ENCODE measurements at regions not wholly inside any gene's neighbourhood (a gene's known extent, or its start where the extent isn't known, plus 50 kb on each side); places are given as distances from the start of the nearest gene placed in this dataset.

- no peak for TF ChIP-seq CTCF (IDR thresholded peaks at IDR 0.05; ENCODE audit: low read depth, low read length)
- no peak overlapping the region for H3K4me3 ChIP-seq (replicated peaks in 1 of 2; ENCODE audit: low read depth in 2 of 2, low read length in 2 of 2)
- DNase-seq (ENCODE audit: low read depth in 2 of 2) = no peak
These were observed 465.1 kb upstream of the PABPC4L start for GRCh38 chr4:134666640-134667039.

DNA sequence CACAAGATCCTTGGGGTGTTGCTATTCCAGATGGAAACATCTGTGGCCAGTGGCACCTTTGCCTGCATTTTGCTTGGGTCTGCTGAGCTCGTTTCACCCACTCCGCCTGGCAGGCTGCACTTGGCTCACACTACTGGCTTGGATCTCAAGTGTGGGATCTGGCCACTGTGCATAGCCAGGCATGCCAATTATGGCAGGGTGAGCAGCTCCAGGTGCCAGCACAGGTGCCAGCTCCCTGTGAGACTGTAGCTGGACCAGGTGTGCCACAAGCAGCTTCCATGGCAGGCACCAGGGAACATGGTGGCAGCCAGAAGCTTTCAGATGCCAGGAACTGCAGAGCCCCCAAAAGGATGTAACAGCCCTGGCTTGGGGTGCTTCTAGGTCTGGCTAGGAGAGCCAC, 463.8 kb upstream of the PABPC4L start:
- no peak for TF ChIP-seq CTCF (IDR thresholded peaks at IDR 0.05; ENCODE audit: low read depth, low read length)
- DNase-seq (ENCODE audit: low read depth in 2 of 2) = no peak

DNA sequence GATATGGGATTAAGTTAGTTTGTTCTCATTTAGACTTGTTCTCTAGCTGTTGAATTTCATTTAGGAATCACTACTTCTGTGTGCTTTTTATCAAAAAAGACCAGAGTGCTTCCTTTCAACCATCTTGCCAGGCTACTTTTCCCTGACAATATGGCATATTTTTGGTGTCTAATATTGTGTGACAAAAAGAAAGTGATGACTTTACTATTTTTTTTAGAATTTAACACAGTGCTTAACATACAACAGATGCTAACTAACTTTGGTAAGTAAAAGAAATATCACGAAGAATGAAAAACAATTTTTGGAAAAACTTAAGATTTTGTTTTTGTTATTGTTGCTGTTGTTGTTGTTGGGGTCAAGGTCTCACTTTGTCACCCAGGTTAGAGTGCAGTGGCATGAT, 462.2 kb upstream of the PABPC4L start:
- TF ChIP-seq CTCF (IDR thresholded peaks at IDR 0.05; ENCODE audit: low read depth, low read length) = no peak
- no peak overlapping the region for H3K4me3 ChIP-seq (replicated peaks in 1 of 2; ENCODE audit: low read depth in 2 of 2, low read length in 2 of 2)
- no peak for DNase-seq (ENCODE audit: low read depth in 2 of 2)

More for the DNA sequence above, 463.8 kb upstream of the PABPC4L start:
- no peak overlapping the region for H3K4me3 ChIP-seq (replicated peaks in 1 of 2; ENCODE audit: low read depth in 2 of 2, low read length in 2 of 2)

DNA sequence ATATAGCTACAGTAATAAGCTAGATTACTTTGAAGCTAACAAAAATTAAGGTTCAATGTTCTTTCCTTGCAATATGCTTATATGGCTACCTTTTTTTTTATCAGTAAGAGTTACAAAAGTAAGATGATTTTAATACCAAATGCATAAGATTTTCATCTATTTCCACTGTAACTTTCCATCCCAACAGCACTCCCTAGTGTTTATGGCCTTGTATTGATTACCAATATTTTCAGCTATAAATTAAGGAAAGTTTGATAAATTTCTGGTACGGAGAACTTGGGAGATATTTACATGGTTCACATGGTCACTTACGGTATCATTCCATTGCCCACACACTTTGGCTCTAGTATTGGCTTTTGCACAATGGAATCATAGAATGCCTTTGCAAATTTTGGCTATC, 448.9 kb upstream of the PABPC4L start:
- no peak for TF ChIP-seq CTCF (IDR thresholded peaks at IDR 0.05; ENCODE audit: low read depth, low read length)
- DNase-seq (ENCODE audit: low read depth in 2 of 2) = no peak
- no peak overlapping the region for H3K4me3 ChIP-seq (replicated peaks in 1 of 2; ENCODE audit: low read depth in 2 of 2, low read length in 2 of 2)

DNA sequence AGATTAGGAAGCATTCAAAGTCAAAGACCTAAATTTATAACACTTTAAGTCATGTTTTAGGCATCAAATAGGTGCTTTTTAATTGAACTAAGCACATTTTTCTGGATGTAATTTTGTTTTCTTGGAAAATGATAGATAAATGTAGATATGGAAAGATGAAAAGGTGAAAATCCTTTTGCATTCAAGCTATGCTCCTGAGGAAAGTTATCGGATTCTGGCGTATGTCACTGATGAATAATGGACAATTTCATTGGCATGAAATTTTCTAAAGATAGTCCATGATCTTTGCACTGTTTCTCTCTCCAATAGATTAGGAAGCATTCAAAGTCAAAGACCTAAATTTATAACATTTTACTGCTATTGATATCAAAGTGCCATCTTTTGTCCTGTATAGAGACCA, 444.2 kb upstream of the PABPC4L start:
- TF ChIP-seq CTCF (IDR thresholded peaks at IDR 0.05; ENCODE audit: low read depth, low read length) = no peak
- H3K4me3 ChIP-seq (replicated peaks in 1 of 2; ENCODE audit: low read depth in 2 of 2, low read length in 2 of 2) = no peak overlapping the region
- no peak for DNase-seq (ENCODE audit: low read depth in 2 of 2)

DNA sequence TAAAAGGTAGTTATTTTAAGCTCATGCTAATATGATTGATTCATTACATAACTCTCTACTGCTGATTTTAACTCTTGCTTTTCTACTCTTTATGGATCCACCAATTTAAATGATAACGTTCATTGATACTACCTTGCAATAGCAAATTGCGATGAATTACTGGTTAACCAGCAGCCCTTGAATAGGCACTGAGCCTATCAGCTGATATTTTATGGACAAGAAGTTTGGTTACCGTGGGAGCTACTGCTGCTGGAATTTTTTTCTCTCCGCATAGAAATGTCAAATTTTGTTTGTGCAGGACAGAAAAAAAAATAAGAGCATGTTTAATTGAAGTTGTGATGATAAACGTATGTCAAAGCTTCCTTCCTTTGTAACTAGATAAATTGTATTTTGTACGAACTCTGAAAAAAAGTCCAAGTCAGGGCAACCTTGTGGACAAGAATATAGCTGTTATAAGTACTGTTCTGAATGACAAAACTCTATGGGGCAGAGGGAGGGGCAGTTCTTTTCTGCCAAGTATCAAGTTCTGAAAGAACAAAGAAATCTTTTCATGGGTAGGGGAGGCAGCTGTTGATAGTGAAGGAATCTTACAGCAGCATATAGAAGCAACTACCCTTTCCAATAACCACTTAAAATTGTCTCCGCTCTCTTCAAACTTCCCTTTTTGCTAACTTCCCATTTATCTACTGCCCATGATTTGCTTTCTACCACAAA, 434.9 kb upstream of the PABPC4L start:
- H3K4me3 ChIP-seq (replicated peaks in 1 of 2; ENCODE audit: low read depth in 2 of 2, low read length in 2 of 2) = no peak overlapping the region
- no peak for DNase-seq (ENCODE audit: low read depth in 2 of 2)
- TF ChIP-seq CTCF (IDR thresholded peaks at IDR 0.05; ENCODE audit: low read depth, low read length) = no peak

DNA sequence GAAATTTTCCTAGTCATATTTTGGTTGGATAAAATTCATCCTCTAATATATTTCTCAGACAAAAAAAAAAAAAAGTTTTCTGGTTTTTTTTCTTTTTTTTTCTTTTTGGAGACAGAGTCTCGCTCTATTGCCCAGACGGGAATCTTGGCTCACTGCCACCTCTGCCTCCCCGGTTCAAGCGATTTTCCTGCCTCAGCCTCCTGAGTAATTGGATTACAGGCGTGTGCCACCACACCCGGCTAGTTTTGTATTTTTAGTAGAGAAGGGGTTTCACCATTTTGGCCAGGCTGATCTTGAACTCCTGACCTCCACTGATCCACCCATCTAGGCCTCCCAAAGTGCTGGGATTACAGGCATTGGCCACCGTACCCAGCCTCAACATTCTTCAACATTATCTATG, 432.7 kb upstream of the PABPC4L start:
- H3K4me3 ChIP-seq (replicated peaks in 1 of 2; ENCODE audit: low read depth in 2 of 2, low read length in 2 of 2) = no peak overlapping the region
- no peak for TF ChIP-seq CTCF (IDR thresholded peaks at IDR 0.05; ENCODE audit: low read depth, low read length)
- no peak for DNase-seq (ENCODE audit: low read depth in 2 of 2)
